ENCODE measurements at regions not wholly inside any gene's neighbourhood (a gene's known extent, or its start where the extent isn't known, plus 50 kb on each side); places are given as distances from the start of the nearest gene placed in this dataset.

GRCh38 chr18:27899893-27900292 is 277.0 kb downstream of the CDH2 start:
- DNase-seq = no peak

GRCh38 chr18:27894746-27895145 is 282.2 kb downstream of the CDH2 start:
- no peak for DNase-seq

GRCh38 chr18:27887711-27888495 is 289.0 kb downstream of the CDH2 start:
- no peak for DNase-seq

DNA sequence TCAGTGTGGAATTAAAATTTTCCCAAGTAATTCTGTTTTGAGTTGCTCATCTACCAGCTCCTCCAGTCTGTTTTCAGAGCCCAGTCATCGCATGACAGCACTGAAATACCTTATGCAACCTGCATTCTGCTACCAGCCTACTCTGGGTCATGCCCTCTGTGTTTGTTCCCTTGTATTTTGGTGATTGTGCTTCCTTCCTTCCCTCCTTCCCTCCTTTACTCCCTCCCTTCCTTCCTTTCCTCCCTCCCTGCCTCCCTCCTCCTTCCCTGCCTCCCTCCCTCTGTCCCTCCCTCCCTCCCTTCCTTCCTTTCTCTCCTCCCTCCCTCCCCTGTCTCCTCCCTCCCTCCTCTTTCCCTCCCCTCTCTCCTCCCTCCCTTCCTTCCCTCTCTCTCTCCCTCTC is 289.6 kb downstream of the CDH2 start:
- DNase-seq = no peak

GRCh38 chr18:27879540-27879939 is 297.4 kb downstream of the CDH2 start:
- DNase-seq = no peak

- no peak for DNase-seq
Observed at GRCh38 chr18:27871726-27872125, 305.2 kb downstream of the CDH2 start.

DNA sequence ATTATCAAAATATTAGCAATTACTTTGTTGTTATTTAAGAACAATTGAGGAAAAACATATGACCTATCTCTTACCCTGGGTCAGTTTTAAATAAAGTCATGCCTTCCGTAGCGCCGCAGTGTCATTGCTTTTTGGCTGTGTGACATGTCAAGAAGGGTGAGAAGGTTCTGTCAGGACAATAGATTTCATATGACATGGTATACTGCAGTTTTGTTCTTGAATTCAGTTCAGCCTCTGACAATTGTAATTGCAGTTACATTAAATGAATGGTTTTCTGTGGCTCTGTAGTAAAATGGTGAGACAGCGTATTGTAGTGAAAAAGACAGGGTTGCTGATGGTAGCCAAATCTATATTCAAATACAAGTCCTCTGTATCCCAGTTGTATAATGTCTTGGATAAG is 307.2 kb downstream of the CDH2 start:
- DNase-seq = no peak

DNA sequence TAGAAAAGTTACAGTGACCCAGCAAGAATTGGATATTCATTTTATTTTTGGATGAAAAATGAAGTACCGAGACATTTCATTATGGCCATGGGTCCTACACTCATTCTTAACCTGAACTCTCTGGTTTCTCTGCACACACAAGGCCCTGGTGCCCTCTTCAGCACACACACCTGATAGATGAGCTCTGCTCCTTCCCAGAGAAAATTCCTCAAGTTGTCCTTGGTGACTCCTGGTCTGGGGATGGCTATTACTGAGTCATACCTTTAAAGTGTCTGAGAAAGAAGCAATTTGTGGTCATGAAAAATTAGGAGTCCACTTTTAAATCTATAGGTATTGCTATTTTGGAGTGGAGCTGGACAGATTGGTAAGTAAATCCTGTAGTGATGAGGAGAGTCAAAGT is 311.5 kb downstream of the CDH2 start:
- DNase-seq = no peak

GRCh38 chr18:27863780-27864430 is 313.0 kb downstream of the CDH2 start:
- DNase-seq = no peak

DNA sequence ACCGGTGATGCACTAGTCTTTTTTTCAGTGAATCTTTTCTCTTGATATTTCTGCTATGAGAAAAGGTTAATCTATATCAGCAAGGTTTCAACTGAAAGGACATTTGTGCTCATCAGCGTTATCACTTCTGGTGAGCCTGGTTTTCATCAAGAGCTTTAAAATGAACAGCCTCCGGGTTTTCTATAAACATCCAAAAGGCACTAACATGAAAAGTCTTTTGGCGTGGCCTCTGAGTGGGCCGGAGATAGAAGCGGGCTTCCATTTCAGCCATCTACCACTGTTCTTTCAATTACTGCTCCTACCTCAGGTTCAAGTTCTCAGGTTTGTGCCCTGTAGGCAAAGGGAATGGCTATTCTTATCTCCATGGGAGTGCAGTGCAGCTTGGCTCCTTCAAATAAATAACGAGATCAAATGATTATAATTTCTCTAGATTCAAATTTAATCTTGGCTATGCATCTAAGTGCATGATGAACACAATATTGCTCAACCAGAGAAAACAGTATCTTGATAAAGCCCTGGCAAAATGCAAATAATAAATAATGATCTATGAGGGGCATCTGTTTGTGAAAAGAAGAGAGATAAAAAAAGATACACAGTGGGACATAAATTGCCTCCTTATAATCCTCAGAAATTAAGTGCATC is 314.8 kb downstream of the CDH2 start:
- DNase-seq = no peak

DNA sequence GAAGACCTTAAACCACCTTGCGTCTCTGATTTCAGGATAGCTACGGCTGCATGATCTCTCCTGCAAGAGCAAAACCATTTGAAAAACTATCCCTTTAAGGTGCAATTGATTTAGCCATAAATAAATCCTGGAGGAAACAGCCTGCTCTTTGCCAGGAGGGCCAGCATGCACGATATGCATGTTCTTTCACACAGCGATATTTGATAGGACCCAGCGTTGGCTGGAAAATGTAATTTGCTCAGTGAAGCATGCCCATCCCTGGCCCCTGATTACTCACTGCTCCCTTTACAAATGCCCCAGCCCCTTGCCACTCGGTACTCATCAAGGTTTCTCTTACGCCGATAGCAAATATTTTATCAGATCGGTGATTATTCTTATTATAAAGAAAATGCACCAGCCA is 315.4 kb downstream of the CDH2 start:
- DNase-seq = no peak

- peak in 1 of 58 donors; percentile 1 for DNase-seq
Observed at GRCh38 chr18:27860701-27861107, 316.2 kb downstream of the CDH2 start.

GRCh38 chr18:27860011-27860410 is 316.9 kb downstream of the CDH2 start:
- no peak for DNase-seq

- no peak for DNase-seq
Observed at GRCh38 chr18:27856820-27857219, 320.1 kb downstream of the CDH2 start.

DNA sequence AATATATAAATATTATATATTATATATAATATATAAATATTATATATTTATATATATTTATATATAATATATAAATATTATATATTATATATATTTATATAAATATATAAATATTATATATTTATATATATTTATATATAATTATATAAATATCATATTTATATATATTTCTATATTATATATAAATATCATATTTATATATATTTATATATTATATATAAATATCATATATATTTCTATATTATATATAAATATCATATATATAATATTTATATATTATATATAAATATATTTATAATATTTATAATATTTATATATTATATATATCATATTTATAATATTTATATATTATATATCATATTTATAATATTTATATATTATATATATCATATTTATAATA is 321.4 kb downstream of the CDH2 start:
- DNase-seq = no peak

DNA sequence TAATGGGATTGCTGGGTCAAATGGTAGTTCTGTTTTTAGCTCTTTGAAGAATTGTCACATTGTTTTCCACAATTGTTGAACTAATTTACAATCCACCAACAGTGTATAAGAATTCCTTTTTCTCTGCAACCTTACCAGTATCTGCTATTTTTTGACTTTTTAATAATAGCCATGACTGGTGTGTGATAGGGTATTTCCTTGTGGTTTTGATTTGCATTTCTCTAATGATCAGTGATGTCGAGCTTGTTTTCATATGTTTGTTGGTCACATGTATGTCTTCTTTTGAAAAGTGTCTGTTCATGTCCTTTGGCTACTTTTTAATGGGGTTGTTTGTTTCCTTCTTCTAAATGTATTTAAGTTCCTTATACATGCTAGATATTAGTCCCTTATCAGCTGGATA is 322.3 kb downstream of the CDH2 start:
- DNase-seq = no peak

- DNase-seq = no peak
Observed at GRCh38 chr18:27848336-27848735, 328.6 kb downstream of the CDH2 start.

- no peak for DNase-seq
Observed at GRCh38 chr18:27847412-27847811, 329.5 kb downstream of the CDH2 start.

DNA sequence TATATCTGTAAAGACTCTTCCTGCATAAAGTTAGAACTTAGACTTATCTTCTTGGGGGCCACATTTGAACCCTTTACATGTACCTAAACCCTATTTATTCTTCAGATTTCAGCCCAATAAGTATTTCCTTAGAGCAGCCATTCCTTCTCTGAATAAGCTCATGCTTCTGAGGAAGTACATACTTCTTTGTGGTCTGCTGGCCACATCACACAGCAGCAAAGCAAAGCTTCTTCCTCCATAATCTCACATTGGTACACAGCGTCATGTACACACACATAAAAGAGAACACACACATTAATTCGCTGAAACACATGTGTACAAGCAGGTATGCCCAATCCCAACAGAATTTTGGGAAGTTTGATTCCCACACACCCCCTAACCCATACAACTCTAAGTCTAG is 331.0 kb downstream of the CDH2 start:
- DNase-seq = no peak

- no peak for DNase-seq
Observed at GRCh38 chr18:27843783-27844777, 332.9 kb downstream of the CDH2 start.

- DNase-seq = no peak
Observed at GRCh38 chr18:27839141-27839540, 337.8 kb downstream of the CDH2 start.

Data from anterior cingulate cortex (tissue), 58 donors.